Sigmoid colon (tissue), 6 donors: ENCODE measurements at regions not wholly inside any gene's neighbourhood (a gene's known extent, or its start where the extent isn't known, plus 50 kb on each side); places are given as distances from the start of the nearest gene placed in this dataset.

ENCODE experiments used
- DNase-seq: peaks from one replicate; pipeline ENCODE4 v3.0.0-alpha.2; 2019
- H3K27ac ChIP-seq, 4 donors: fragments of 200-600 bp; sonication (generic); one replicate each; pipeline ENCODE4 v1.5.1; 2016 to 2019; ENCODE audit warnings: mild to moderate bottlenecking in 1 of 4
- H3K27me3 ChIP-seq, 3 donors: fragments of 200-600 bp; sonication (generic); one replicate each; pipeline ENCODE4 v1.5.1; 2019; ENCODE audit warnings: mild to moderate bottlenecking in 1 of 3
- H3K36me3 ChIP-seq, 4 donors: fragments of 200-600 bp; sonication (generic); one replicate each; pipeline ENCODE4 v1.5.1; 2016 to 2019
- H3K4me1 ChIP-seq, 4 donors: fragments of 200-600 bp; sonication (generic); one replicate each; pipeline ENCODE4 v1.5.1; 2017 to 2019
- H3K4me3 ChIP-seq, 4 donors: fragments of 200-600 bp; sonication (generic); one replicate each; pipeline ENCODE4 v1.5.1; 2017 to 2019; ENCODE audit warnings: mild to moderate bottlenecking in 2 of 4, moderate library complexity in 1 of 4
- H3K9me3 ChIP-seq, 4 donors: fragments of 200-600 bp in 3 of 4; sonication (generic) in 3 of 4; one replicate each; pipeline versions ENCODE4 v1.5.1 to v1.6.1; 2013 to 2019
- EP300 ChIP-seq, 4 donors: sonication (generic); formaldehyde crosslinking; IDR thresholded peaks; one replicate each; pipeline ENCODE4 v1.6.1; 2017; ENCODE audit warnings: antibody characterized with exemption in 4 of 4
- POLR2A ChIP-seq, 2 donors: fragments of 450-650 bp; IDR thresholded peaks; one replicate each; pipeline ENCODE4 v1.6.1; 2016; ENCODE audit warnings: antibody characterized with exemption in 2 of 2, mild to moderate bottlenecking in 2 of 2, moderate library complexity in 2 of 2
- POLR2AphosphoS5 ChIP-seq, 4 donors: sonication (generic); formaldehyde crosslinking; IDR thresholded peaks; one replicate each; pipeline ENCODE4 v1.6.1; 2017; ENCODE audit warnings: antibody characterized with exemption in 4 of 4
- WGBS, 2 donors: extraction: QIAGEN DNeasy Blood & Tissue Kit; methylation state at CpG; one replicate each; pipeline ENCODE4 v1.1.7; 2013; 5-methylcytosine and 5-hydroxymethylcytosine counted together
- intact Hi-C: fragments of 100-400 bp; cut with DNase I; formaldehyde crosslinking; loops from one replicate; pipeline ENCODE4 v1.15.1; 2023
- TF ChIP-seq, protein P1 (sequence below), 4 experiments: fragments of 450-650 bp in 3 of 4; fragments of 200-600 bp in 1 of 4; IDR thresholded peaks; one replicate each; pipeline ENCODE4 v1.5.1; 2016 to 2019; ENCODE audit warnings: antibody characterized with exemption in 4 of 4, mild to moderate bottlenecking in 3 of 4, moderate library complexity in 2 of 4
- donor health status: healthy with polysubstance abuse.
- donor health status: healthy.

DNA sequence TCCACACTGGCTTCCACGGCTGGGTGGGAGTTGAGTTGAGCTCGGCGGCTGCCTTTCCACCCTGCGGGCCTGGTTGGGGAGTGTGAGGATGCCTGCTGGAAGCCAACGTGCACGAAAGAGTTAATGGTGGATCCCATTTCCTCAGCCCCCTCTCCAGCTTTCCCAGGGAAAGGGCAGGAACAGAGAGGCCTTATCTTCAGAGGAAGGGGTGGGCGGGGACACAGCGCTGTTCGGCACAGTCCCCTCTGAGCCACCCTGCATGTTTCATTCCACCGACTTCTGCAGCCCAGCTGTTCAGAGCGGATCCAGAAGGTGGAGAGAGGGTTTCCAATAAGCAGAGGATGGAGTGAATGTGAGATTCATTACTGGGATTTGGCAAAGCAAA lies 295.3 kb downstream of the SEC14L1 start:
- 62 to 78% methylated on average over 11 of the region's 11 CpGs for WGBS, 2 donors
- H3K4me1 ChIP-seq = peaks cover 0 to 100% (median 98%) of the 10 kb centered on the region in 4 donors
- H3K9me3 ChIP-seq = no peaks in the 10 kb centered on the region
- H3K27me3 ChIP-seq = no peaks in the 10 kb centered on the region
- TF ChIP-seq, protein P1, sequence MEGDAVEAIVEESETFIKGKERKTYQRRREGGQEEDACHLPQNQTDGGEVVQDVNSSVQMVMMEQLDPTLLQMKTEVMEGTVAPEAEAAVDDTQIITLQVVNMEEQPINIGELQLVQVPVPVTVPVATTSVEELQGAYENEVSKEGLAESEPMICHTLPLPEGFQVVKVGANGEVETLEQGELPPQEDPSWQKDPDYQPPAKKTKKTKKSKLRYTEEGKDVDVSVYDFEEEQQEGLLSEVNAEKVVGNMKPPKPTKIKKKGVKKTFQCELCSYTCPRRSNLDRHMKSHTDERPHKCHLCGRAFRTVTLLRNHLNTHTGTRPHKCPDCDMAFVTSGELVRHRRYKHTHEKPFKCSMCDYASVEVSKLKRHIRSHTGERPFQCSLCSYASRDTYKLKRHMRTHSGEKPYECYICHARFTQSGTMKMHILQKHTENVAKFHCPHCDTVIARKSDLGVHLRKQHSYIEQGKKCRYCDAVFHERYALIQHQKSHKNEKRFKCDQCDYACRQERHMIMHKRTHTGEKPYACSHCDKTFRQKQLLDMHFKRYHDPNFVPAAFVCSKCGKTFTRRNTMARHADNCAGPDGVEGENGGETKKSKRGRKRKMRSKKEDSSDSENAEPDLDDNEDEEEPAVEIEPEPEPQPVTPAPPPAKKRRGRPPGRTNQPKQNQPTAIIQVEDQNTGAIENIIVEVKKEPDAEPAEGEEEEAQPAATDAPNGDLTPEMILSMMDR (IDR thresholded peaks at IDR 0.05) = no peak
- no peak for TF ChIP-seq POLR2A (IDR thresholded peaks at IDR 0.05)
- TF ChIP-seq EP300 (IDR thresholded peaks at IDR 0.05) = no peak
- no peak for TF ChIP-seq POLR2AphosphoS5 (IDR thresholded peaks at IDR 0.05)
- no peak for DNase-seq
- no peaks in the 10 kb centered on the region for H3K36me3 ChIP-seq
- intact Hi-C loops = no loop called here
- H3K27ac ChIP-seq = peak overlapping the region; percentile 45 to 100 (median 98)
- H3K4me3 ChIP-seq = no peak overlapping the region

DNA sequence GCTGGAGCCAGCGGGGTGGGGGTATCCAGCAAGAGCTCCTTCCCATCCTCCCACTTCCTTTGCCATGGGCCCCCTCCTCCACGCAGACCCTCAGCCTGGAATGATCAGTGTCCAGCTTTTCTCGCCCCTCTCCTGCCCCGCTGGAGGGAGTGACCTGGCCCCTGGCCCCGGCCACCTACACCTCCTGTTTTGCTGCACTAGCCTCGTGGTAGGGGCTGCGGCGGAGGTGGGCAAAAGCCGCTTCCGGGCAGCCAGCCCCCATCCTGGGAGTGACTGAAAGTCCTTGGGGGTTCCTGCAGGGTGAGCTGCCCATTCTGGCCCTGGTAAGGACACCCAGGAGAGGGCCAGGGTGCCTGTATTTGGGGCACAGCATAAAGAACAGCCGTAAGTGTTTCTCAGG lies 295.7 kb downstream of the SEC14L1 start:
- intact Hi-C loops = no loop called here
- H3K4me3 ChIP-seq = no peak overlapping the region
- peak overlapping the region; percentile 45 to 100 (median 98) for H3K27ac ChIP-seq

DNA sequence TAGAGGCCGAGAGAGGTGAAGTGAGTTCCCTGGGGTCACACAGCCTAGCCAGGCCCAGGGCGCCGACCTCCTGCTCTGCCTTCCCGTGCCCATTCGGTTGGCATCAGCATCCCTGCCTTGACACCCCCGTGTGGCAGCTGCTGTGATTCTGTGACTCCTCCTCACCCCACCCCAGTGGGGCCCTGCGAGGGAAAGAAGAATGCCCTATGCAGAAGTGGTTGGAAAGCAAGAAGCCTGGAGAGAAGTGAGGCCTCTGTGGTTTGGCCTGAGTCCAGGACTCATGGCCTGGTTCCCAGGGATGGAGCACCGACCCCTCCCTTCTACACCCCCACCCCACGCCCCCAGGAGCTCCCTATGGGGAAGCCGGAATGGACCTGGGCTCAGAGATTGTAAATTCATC lies 296.2 kb downstream of the SEC14L1 start:
- no peaks in the 10 kb centered on the region for H3K9me3 ChIP-seq
- no peaks in the 10 kb centered on the region for H3K27me3 ChIP-seq
- peaks cover 0 to 96% (median 93%) of the 10 kb centered on the region in 4 donors for H3K4me1 ChIP-seq
- DNase-seq = peak; percentile 82
- no peak overlapping the region for H3K4me3 ChIP-seq
- 34 to 64% methylated on average over 10 of the region's 10 CpGs for WGBS, 2 donors
- no peaks in the 10 kb centered on the region for H3K36me3 ChIP-seq
- intact Hi-C loops = no loop called here
- TF ChIP-seq EP300 (IDR thresholded peaks at IDR 0.05) = no peak
- no peak for TF ChIP-seq POLR2A (IDR thresholded peaks at IDR 0.05)
- TF ChIP-seq, protein P1 (IDR thresholded peaks at IDR 0.05) = no peak
- TF ChIP-seq POLR2AphosphoS5 (IDR thresholded peaks at IDR 0.05) = no peak
- peak overlapping the region; percentile 45 to 100 (median 98) for H3K27ac ChIP-seq

More for the DNA sequence above, 295.7 kb downstream of the SEC14L1 start:
- Histone ChIP-seq H3K9me3 (no peaks in the 10 kb centered on the region), H3K36me3 (no peaks in the 10 kb centered on the region), H3K4me1 (peaks cover 0 to 100% (median 97%) of the 10 kb centered on the region in 4 donors), H3K27me3 (no peaks in the 10 kb centered on the region)
- WGBS, 2 donors = 60 to 87% methylated on average over 11 of the region's 11 CpGs
- DNase-seq = no peak
- TF ChIP-seq POLR2A (IDR thresholded peaks at IDR 0.05) (no peak), POLR2AphosphoS5 (IDR thresholded peaks at IDR 0.05) (no peak), EP300 (IDR thresholded peaks at IDR 0.05) (no peak)
- TF ChIP-seq, protein P1 (IDR thresholded peaks at IDR 0.05) = no peak

DNA sequence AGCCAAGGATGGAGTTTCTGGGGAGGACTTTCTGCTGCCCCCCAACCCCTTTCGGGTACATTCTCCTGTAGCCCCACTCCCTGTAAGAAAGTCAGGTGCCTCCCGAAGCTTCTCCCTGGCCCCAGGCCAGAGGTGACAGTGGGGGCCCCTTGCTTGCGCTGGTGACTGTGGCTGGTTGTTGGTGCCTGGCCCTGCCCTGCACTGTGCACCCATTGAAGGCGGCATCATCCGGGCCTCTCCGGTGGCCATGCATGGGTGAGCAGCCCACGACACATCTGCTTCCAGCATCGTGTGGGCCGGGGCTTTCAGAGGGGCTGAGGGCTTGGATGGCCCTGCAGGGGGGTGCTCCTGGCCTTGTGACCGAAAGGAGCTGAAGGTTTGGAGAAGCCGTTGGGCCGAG lies 297.0 kb downstream of the SEC14L1 start:
- Histone ChIP-seq H3K27ac (peak overlapping the region; percentile 45 to 100 (median 98)), H3K9me3 (no peaks in the 10 kb centered on the region), H3K4me1 (peaks cover 0 to 91% (median 86%) of the 10 kb centered on the region in 4 donors), H3K4me3 (no peak overlapping the region), H3K27me3 (no peaks in the 10 kb centered on the region), H3K36me3 (no peaks in the 10 kb centered on the region)
- WGBS, 2 donors = 71 to 87% methylated on average over 12 of the region's 12 CpGs
- no peak for DNase-seq
- intact Hi-C loops = no loop called here
- TF ChIP-seq, protein P1 (IDR thresholded peaks at IDR 0.05) = no peak
- TF ChIP-seq POLR2AphosphoS5 (IDR thresholded peaks at IDR 0.05) (no peak), POLR2A (IDR thresholded peaks at IDR 0.05) (no peak), EP300 (IDR thresholded peaks at IDR 0.05) (no peak)
